Kidney capillary endothelial cell (primary cell): ENCODE measurements at regions not wholly inside any gene's neighbourhood (a gene's known extent, or its start where the extent isn't known, plus 50 kb on each side); places are given as distances from the start of the nearest gene placed in this dataset.

Experiments
- DNase-seq: peaks from one replicate; pipeline ENCODE4 v3.0.0-alpha.2; 2018; ENCODE audit warnings: low spot score

DNA sequence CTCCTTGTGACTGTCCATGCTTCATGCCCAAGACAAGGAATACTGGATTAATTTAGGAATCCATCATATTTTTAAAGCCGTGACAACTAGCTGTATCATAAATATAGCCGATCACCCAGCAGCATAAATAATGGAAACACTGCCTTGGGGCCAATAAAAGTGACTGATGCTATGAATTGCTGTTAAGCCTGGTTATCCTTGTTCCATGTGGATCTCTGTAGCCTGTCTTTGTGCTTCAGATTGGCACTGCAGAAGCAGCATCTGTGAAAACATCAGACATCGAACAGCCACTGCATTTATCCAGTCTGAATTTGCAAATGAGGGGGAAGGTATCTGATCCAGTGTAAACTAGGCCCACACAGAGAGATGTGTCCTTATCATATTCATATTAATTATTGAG, 1181.8 kb downstream of the SORCS1 start:
- DNase-seq, result no peak

DNA sequence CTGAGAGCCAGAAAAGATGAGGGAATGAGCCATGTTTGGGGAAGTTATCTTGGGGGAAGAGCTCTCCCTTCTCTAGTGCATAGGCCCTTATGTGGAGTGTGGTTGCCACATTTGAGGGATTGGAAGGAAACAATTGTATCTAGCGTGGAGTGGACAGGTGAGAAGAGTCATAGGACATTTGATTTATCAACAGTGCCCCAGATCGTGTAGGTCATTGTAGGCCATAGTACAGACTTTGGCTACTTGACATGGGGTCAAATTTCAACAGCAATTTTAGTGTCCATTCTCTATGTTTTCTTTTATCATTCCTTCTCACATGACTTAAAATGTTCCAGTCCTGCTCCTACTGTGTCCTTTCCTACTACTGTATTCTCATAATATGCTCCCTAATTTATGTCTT, 1182.8 kb downstream of the SORCS1 start:
- no peak for DNase-seq

DNA sequence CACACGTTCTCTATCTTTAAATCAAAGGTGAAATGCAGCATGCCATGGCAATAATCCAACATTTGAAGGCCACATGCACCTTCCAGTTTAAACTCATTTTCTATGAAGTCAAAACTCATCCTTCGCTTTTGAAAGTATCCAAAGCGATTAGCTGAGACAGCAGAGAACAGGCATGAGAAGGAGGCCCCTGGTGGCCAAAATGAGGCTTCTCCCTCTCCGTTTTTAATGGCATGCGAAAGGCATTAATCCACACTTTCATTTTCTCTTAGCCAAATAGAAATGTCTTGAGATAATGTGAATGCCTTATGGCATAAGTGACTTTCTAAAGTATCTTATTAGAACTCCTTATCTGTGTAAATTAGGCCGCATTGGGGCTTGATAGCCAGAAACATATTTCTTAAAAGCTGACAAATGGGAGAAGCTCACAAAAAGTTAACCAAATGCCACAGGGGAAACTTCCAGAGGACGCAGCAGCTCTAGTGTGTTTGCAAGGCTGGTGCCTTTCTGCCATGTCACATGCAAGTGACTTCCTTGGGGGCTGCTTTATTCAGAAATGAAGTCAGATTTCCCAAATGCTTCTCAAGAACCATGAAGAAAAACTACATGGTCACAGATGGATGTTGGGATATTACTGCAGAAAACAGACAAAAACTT, 1189.6 kb downstream of the SORCS1 start:
- DNase-seq, result no peak

- DNase-seq, result no peak
Measured at GRCh38 chr10:105973902-105974301, 1190.6 kb downstream of the SORCS1 start.

- no peak for DNase-seq
Measured at GRCh38 chr10:105973360-105973759, 1191.1 kb downstream of the SORCS1 start.

DNA sequence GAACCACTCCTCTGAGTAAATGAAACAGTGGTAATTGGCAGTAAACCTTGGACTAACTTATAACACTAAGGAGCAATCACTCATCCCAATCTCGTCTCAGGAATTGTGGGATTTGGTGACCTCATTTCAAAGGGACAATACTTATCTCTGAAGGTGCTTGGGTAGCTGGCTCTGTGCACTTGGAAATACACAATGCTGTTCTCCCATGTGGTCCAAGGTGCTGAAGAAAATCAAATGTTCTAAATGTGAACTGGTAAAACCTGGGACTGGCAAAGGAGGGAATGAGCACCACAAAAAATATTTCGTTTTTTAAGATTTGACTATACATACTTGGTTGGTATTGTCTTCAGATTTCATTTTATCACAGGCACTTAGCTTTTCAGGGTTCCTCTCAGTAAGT, 1193.0 kb downstream of the SORCS1 start:
- no peak for DNase-seq

DNA sequence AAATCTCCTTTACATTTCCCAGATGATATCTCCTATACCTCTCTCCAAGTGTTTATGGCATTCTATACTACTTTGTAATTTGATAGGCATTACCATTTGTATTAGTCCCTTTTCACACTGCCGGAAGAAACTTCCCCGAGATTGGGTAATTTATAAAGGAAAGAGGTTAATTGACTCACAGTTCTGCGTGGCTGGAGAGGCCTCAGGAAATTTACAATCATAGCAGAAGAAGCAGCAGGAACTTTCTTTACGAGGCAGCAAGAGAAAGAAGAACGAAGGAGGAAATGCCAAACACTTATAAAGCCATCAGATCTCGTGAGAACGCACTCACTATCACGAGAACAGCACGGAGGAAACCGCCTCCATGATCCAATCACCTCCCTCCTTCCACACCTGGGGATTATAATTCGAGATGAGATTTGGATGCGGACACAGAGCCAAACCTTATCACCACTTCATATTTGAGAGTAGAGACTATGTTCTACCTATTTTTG, 1194.6 kb downstream of the SORCS1 start:
- DNase-seq, result no peak

- no peak for DNase-seq
Measured at GRCh38 chr10:105968666-105969065, 1195.8 kb downstream of the SORCS1 start.

- DNase-seq, result no peak
Measured at GRCh38 chr10:105967256-105967655, 1197.2 kb downstream of the SORCS1 start.

DNA sequence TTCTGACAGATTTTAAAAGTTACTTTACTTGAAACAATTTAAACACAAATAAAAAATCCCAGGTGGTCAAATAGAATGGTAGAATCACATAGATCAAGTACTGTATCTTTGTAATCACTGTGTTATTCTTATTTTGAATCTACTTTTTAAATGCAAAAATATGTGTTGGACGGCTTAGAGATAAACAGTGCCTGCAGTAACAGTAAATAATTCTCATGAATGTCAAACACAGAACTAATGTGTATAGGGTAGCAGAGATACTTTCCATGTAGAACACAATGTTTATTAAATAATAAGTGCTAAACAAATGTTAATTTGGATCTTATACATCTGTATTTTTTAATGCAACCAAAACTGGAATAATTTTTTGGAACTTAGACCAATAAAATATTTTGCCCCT, 1199.4 kb downstream of the SORCS1 start:
- DNase-seq, result no peak

DNA sequence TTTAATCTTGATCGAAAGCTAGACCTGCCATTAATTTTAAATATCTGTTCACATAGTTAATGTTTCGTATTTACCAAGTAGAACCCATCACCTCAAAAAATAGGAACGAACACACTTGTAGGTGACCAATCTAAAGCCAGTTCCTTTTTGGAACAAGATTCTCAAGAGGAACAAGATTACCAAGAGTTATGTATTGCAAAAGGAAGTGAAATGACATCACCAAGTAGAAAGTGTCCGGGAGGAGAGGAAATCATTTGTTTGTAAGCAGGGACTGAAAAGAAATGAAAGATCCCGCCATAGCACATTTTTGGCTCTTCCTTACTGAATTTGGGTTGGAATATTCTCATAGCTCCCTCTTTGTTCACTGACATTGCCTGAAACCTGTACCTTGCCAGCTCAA, 1200.5 kb downstream of the SORCS1 start:
- no peak for DNase-seq

GRCh38 chr10:105963334-105963884, 1201.1 kb downstream of the SORCS1 start:
- DNase-seq, result no peak

DNA sequence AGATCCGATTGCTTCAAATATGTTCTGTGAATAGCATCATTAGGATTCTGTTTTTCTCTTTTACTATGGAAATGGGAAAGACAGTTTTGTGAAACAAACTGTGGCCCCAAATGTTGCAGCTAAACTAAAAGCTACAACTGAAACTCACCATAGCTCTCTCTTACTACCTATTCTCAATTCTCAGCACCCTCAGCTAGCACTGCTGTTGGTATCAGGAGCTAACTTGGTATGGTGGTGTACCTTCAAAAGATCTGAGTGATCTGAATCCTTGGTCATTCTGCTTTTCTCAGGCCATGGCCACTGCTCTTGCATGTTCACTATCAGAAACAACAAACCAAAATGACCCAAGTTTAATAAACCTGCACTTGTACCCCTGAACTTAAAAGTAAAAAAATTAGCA, 1208.0 kb downstream of the SORCS1 start:
- no peak for DNase-seq

DNA sequence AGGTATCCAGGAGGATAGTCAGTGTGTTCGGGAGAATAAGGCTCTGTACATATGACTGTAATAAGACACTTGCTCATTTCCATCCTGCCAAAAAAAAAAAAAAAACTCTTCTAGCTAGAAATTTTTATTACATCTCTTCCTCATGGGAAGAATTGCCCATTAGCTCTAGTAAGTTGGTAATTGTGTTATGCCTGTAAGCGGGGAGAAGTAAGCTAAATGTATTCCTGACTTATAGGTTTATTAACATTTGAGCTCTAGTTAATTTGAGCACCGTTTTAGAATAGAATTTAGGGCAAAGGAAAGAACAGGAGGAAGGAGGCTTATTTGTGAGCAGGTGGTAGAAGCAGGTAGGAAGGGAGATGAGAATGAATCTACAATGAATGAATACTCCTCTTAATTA, 1210.6 kb downstream of the SORCS1 start:
- DNase-seq, result no peak

DNA sequence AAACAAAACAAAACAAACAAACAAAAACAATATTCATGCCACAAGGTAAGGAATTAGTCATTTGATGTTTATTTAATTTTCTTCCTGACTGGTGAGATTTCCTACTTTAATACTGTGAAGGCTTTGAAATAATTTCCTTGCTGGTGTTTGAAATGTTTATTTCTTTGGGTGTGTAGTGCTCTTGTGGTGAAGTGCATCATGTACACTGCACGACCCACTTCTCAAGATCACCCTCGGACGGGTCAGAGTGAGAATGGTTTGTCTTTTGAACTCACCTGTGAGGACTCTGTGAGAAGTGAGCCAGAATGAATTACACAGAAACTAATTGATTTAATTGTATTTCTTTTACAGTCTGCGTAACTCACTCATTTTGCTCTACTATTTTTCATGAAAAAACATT, 1211.5 kb downstream of the SORCS1 start:
- no peak for DNase-seq

DNA sequence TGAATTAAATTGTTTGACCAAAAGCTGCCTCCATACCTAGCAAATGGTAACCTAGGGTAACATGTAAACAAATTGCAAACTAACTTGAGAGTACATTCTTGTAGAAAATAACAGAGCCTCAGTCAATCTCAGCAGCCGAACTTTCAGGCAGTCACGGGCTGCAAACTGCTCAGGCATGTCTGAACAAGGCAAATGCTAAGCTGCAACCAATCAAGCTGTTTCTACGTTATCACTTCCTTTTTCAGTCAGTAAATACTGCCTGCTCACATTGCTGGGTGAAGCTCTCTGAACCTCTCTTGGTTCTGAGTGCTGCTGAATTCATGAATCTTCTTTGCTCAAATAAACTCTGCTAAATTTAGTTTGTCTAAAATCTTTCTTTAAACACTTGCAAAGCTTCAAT, 1212.4 kb downstream of the SORCS1 start:
- no peak for DNase-seq

DNA sequence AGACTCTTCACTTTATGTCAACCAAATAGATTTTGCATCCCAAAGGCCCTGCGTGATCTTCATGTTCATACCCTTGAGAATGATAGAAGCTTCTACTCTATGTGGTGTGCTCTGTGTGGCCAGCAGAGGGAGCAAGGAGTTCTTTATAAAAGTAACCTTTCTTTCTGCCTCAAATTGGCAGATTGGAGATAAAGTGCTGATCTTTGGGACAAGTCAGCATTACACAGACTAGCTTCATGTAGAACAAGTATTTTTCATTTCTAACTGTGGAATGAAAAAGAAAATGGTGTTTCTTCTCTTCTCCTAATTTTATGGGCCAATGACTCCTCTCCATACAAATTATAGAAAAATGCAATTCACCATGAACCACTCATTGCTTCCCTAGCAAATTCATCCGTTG, 1214.1 kb downstream of the SORCS1 start:
- peak; percentile 30 for DNase-seq

GRCh38 chr10:105949721-105950120, 1214.8 kb downstream of the SORCS1 start:
- DNase-seq, result no peak

DNA sequence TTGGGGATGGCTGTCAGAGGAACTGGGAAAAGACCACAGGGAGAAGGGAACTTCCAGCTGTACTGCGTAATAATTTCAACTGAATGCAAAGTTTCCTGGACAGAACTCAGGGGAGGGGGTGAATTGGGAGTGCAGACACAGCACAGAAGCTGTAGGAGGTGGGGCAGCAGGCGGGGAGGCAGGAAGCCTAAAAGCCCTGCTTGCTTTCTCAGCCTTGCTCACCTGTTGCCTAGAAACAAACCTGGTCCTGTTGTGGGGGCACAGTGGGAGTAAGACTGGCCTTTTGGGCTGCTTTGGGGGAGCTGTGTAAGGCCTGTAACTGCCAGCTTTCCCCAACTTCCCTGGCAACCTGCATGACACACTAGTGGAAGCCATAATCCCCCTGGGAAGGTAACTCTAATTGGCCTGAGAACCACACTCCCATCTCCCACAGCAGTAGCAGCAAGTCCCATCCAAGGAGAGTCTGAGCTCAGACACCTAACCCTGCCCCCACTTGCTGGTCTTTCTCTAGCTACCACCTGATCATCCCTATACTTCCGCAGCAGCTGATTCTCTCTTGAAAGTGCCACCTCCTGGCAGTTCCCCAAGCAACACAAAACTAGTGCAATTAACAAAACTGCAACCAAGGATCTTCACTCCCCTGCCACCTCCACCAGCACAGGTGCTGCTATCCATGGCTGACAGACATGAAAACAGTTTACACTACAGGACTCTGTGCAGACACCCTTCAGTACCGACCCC, 1239.3 kb downstream of the SORCS1 start:
- DNase-seq, result no peak

DNA sequence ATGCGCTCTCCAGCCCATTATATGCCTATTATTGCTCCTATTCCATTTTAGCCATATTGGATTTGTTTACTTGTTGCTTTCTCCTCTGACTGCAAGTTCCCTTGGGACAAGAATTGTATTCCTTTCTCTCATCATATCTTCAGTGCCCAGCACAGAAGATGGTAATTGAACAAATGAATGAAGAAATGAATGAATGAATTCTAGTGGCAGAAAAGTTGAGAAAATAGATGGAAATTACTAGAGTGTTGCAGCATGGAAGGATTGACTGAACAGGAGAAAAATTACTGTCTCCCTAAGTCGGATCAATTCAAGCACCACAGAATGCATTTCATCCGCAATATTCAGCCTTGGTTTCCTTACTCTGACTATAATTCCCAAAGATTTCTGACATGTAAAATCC, 1243.2 kb downstream of the SORCS1 start:
- no peak for DNase-seq

- DNase-seq, result no peak
Measured at GRCh38 chr10:105914432-105914831, 1250.1 kb downstream of the SORCS1 start.

- no peak for DNase-seq
Measured at GRCh38 chr10:105908701-105909100, 1255.8 kb downstream of the SORCS1 start.

DNA sequence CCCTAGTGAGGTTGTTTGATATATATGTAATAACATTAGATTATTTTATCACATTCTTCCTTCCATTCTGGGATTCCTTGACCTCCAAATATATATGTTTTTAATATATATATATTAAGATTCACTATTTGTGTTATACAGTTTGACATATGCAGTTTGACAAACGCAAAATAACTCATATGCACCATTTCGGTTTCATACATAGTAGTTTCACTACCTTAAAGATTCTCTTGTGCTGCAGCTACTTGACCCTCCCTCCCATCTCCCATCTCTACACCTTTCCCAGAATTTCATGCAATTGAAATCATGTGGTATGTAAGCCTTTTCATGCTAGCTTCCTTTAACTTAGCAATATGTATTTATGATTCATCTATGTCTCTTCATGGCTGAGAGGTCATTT, 1244.4 kb downstream of the SORCS3 start:
- no peak for DNase-seq

DNA sequence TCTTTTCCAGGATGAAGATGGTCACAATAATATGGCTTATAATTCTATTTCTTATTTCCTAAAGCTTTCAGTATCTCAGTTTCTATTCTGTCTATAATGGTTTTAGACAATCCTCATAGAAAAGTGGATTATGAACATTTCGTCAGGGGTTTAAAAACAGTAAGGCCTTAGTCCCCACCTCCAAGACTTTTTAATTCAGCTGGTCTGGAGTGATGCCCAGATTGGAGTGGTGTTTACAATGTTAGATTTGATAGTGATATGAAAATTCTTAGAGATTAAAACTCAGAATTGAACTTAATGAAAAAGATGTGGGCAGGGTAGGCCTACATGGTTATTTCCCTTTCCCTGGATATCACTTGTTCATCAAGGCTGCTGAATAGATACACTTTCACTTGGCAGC, 1238.3 kb downstream of the SORCS3 start:
- DNase-seq, result no peak
